GM12874 (cell line): ENCODE measurements at regions not wholly inside any gene's neighbourhood (a gene's known extent, or its start where the extent isn't known, plus 50 kb on each side); places are given as distances from the start of the nearest gene placed in this dataset.

Experiments
- CTCF ChIP-seq: IDR thresholded peaks from 2 replicates; pipeline ENCODE4 v1.5.1; 2011; ENCODE audit warnings: low read depth, mild to moderate bottlenecking, control low read depth, low read length, moderate library complexity; ENCODE audit not compliant: insufficient read depth

GRCh38 chr1:177800400-177801088, 169.3 kb downstream of the SEC16B start:
- no peak for TF ChIP-seq CTCF

- TF ChIP-seq CTCF: no peak
These were observed 170.1 kb downstream of the SEC16B start for GRCh38 chr1:177799746-177800145.

- no peak for TF ChIP-seq CTCF
These were observed 171.2 kb downstream of the SEC16B start for GRCh38 chr1:177798614-177799013.

- TF ChIP-seq CTCF: no peak
These were observed 173.3 kb downstream of the SEC16B start for GRCh38 chr1:177796561-177796960.

- no peak for TF ChIP-seq CTCF
These were observed 175.4 kb downstream of the SEC16B start for GRCh38 chr1:177794376-177794991.

- TF ChIP-seq CTCF: no peak
These were observed 176.0 kb downstream of the SEC16B start for GRCh38 chr1:177793900-177794299.

- no peak for TF ChIP-seq CTCF
These were observed 179.3 kb downstream of the SEC16B start for GRCh38 chr1:177790566-177790965.
